Stimulated activated CD8-positive, alpha-beta memory T cell treated with anti-CD3 and anti-CD28 coated beads, Interleukin-4, amount 100 ng/mL, for 1 hour (primary cell): ENCODE measurements at regions not wholly inside any gene's neighbourhood (a gene's known extent, or its start where the extent isn't known, plus 50 kb on each side); places are given as distances from the start of the nearest gene placed in this dataset.

ENCODE experiments used
- DNase-seq, 2 donors: peaks; one replicate each; pipeline ENCODE4 v3.0.0-alpha.2; 2020; ENCODE audit warnings: low read depth in 2 of 2, low spot score in 1 of 2

DNA sequence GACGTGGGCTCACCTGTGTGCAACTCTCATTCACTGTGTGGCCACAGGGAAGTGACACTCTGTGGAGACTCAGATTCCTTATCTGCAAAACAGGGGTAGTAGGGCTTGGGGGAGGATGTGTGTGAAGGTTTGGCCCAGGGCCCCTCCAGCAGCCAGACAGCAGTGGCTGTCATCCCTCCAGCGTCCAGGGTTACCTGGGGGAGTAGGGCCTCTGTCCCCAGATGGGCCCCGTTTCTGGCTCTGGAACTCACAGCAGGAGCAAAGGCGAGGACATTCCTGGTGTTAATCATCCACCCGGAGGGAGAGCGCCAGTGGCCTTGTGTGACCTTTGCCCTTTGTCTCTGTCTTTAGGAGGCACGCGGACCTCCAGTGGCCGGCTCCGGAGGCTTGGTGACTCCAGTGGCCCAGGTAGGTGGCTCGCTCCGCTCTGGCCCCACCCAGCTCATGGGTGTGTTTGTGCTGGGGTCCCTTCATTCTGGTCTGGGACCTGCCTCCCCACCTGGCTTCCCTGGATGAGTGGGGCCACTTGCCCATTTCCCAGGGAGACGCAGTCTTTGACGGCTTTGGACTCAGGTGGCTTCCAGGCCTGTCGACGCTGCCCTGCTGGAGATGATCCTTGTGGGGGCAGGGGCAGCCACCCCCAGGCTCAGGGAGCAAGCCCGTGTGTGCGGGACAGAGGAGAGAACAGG lies 166.2 kb downstream of the SEC14L1 start:
- no peak for DNase-seq

DNA sequence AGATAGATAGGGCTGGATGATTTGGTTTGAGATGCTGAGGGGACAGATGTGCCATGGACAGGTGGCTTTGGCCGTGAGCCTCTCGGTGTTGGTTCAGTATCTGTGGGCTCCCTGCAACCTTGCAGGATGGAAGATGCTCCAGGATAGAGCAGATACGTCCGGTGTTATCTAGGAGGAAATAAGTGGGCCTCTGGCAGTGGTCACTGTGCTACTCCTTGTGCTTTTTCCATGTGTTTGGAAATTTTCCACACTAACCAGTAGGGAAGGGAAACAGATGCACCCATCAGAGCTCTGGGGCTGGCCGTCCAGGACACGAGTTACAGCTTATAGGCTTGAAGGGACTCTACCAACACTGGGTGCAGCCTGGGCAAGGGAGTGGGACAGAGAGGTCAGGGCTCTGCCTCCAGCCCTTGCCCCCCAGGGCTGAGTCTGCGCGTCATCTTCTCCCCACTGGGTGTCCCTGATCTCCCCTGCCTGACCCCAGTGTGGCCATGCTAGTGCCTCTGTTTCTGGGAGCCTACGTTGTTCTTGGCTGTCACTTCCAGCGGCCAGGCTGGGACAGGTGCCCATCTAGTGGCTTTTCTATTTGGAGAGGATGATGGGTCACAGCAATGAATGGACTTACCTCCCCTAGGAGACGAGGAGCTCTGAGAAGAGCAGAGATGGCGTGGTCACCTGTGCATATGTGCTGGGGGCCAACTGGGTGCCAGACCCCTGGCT lies 166.9 kb downstream of the SEC14L1 start:
- no peak for DNase-seq

DNA sequence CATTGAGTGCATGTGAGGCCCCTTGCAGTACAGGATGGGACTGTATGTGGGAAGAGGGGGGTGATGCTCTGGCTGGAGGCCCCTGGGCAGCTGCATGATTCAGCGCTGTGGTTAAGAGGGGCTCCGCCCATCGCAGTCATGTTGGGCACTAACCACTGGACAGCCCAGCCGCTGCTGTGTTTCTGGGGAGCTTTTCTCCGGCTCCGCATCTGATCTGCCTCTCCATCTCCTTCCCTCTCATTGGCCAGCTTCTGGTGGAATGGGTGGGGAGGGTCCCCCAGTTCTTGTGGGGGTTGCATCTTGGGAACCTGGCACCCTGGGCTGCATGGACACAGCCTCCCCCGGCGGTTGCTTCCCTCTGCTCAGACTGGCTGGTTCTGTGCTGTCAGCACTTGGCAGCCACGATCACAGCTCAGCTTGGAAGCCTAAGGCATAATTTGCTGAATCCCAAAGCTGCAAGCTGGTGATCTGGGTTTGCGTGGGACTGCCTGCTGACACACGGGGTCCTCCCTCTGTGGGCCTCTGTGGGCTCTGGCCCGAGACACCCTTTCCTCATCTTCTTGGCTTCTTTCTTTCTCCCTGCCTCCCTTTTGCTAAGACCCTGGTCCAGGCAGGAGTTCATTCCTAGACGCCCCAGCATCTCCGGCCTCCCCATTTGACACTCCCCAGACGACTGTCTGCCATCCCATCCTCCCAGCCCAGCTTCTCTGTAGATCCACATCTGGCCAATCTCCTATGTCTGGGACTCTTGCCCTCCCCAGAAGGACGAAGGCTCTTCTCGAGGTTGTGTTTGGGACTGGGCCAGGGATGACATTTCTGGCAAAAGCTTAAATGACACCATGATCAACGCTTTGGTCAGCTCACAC lies 168.3 kb downstream of the SEC14L1 start:
- no peak for DNase-seq

DNA sequence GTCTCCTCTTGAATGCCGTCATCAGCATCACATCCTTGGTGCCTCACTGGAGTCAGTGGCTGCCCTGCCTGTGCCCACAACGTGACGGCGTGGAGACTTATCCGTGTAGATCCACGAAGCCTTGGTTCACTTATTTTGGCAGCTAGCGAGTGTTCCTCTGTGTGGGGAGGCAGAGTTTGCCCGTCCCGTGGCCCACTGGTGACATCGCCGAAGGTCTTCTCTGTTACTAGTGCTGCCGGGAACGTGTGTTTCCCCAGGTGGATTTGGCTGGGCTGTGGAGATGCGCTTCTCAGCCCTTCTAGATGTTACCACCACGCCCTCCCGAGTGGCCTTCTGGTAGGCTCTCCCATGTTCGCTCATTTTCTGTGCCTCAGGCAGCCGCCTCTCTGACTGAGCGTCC lies 169.6 kb downstream of the SEC14L1 start:
- no peak for DNase-seq

DNA sequence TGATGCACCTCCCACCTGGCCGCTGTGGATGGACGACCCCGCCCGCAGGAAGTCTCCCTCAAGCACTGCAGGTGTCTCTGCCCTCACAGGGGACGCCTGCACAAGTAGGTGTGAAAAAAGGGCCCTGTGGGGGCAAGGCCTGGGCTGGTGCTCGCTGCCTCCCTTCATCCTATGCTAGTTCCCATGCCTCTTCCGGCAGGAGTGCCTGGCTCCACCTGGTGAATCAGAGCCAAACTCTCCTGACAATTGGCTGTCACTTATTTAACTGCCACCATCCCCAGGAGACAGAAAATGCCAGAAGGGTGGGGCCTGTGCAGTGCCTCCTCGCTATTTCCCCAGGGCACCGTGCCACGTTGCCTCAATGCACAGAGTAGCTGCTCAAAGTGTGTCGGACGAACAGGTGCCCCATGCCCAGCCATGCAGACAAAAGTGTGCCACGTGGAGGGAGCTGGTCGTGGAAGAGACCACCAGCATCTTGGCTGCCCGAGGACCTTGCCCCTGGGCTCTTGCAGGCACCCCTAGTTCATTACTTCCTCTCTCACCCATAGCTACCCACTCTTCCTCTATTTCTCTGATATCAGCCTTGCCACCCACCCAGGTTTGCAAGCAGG lies 170.7 kb downstream of the SEC14L1 start:
- DNase-seq = no peak

DNA sequence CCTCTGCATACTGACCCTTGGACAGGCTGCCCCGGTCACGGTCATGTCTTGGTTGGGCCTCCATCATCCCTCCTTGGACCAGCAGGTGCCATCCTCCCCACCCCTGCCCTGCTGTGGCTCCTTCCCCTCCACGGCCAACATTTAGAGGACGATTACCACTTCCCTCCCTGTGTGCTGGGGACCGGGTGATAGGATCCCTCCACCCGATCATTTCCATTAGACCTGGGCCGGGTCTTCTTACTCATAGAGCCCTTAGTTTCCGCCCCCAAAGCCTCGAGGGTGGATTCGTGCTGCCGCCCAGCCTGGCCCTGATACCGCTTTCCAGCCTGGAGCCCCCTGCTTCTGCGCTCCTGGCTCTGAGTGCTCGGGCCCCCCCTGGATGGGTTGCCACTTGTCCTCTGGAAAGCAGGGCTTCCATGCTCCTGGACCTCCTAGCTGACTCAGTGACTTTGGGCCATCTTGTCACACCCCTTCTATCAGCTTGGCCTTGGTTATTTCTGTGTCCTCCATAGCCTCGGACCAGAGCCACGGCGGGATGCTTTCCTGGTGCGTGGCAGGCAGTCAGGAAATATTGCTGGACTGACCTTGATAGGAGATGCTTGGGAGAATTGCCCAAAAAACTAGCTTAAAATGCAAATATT lies 171.4 kb downstream of the SEC14L1 start:
- no peak for DNase-seq

GRCh38 chr17:77312786-77313599 lies 172.2 kb downstream of the SEC14L1 start:
- no peak for DNase-seq

DNA sequence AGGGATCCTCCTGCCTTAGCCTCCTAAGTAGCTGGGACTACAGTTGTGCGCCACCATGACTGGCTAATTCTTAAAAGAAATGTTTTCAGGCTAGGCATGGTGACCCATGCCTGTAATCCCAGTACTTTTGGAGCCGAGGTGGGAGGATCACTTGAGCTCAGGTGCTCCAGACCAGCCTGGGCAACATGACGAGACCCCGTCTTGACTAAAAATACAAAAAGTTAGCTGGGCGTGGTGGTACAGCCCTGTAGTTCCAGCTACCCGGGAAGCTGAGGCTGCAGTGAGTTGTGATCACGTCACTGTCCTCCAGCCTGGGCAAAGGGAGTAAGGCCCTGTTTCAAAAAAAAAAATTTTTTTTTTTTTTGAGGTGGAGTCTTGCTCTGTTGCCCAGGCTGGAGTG lies 173.1 kb downstream of the SEC14L1 start:
- DNase-seq = no peak

DNA sequence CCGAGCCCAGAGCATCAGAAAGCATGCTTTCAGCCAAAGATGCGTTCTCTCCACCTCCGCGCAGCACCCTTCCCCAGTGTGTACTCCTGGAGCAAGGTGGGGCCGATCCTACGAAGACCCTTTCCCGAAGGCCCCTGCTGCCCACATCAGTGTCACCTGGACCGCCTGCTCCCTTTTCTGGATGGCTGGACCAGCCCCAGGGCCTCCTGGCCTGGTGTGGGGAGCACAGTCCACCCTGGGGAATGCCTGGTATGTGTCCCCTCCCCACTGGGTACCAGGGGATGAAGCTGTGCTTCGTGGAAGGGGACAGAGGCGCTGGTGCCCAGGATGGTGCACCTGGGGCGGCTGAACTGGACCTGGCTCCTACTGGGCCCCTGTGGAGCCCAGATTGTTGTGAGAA lies 173.8 kb downstream of the SEC14L1 start:
- no peak for DNase-seq

- DNase-seq = no peak
These were observed 174.2 kb downstream of the SEC14L1 start for GRCh38 chr17:77315010-77315409.

GRCh38 chr17:77315551-77316190 lies 174.9 kb downstream of the SEC14L1 start:
- DNase-seq = no peak

GRCh38 chr17:77316191-77316641 lies 175.4 kb downstream of the SEC14L1 start:
- no peak for DNase-seq

GRCh38 chr17:77316651-77317050 lies 175.9 kb downstream of the SEC14L1 start:
- DNase-seq = no peak

DNA sequence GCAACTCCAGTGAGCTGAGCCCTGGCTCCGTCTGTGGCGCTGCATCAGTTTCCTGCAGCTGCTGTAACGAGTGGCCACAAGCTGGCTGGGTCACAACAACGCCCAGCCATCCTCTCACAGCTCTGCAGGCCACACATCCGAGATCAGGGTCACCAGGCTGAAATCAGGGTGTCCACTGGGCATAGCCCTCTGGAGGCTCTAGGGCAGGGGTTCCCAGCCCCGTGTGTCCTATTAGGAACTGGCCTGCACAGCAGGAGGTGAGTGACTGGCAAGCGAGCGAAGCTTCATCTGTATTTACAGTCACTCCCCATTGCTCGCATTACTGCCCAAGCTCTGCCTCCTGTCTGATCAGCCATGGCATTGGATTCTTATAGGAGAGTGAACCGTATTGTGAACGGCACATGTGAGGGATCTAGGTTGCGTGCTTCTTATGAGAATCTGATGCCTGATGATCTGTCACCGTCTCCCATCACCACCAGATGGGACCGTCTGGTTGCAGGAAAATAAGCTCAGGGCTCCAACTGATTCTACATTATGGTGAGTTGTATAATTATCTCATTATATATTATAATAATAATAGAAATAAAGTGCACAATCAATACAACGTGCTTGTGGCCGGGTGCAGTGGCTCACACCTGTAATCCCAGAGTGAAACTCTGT lies 176.5 kb downstream of the SEC14L1 start:
- no peak for DNase-seq

DNA sequence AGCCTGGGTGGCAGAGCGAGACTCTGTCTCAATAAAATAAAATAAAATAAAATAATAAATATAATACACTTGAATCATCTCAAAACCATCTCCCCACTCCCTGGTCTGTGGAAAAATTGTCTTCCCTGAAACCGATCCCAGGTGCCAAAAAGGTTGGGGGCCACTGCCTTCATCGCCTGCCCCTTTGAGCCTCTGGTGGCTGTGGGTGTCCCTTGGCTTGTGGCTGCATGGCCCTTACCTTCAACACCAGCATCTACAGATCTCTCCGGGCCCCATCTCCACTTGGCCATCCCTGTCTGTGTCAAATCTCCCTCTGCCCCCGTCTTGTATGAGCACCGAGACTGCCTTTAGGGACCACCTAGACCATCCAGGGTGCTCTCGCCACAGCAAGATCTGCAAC lies 177.3 kb downstream of the SEC14L1 start:
- DNase-seq = no peak

GRCh38 chr17:77318491-77319210 lies 177.9 kb downstream of the SEC14L1 start:
- DNase-seq = no peak

DNA sequence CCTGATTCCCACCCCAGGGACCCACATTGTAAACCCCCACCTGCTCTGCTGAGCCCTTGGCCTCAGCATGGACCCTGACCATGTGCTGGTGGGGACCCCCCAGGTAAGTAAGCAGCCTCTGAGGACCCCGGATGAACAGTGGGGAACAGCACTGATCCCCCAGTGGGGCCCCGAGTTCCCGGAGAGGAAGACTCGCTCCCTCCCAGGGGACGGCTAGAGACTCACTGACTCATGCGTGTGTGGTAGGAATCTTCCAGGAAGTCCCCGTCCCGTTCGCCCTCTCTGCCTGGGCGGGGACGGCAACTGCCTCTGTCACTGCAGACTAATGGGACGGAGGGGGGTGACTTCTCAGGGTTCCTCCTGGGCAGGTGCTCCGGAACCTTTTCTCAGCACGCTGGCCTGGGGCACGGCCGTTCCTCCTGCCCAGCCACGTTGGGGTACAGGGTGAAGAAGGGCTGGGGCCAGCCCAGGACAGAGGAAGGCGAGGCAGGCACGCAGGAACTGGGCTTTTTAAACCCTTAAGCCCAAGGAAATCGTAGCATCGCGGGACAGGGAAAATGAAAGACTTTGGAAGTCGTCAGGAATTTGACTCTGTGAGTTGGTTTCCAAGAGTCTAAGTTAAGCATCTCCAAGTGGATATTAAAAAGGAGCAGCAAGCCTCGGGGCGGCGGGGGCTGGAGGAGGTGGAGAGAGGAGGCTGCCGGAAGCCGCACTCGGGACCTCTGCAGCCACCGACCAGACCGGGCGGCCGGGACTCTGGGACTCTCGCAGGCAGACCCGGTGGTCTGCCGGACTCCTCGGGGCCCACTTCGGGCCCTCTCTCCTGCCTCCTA lies 178.7 kb downstream of the SEC14L1 start:
- peak in 1 of 2 donors; percentile 49 for DNase-seq

DNA sequence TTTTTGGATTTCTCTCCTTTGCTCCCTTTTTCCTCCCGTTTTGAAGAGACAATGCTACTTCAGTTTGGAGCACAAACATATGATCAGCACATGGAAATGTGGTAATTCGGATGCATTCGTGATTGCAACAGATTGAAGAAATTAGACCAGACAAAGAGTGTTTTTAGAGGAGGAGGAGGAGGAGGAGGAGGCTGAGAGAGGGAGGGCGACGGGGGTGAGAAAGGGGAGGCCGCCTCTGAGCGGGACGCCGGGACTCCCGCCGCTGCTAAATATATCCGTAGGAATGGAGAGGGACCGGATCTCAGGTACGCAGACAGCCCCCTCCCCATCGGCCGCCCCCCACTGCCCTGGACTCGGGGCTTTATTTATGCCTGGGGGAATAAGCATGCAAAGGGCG lies 179.3 kb downstream of the SEC14L1 start:
- DNase-seq = no peak
